ENCODE measurements at regions not wholly inside any gene's neighbourhood (a gene's known extent, or its start where the extent isn't known, plus 50 kb on each side); places are given as distances from the start of the nearest gene placed in this dataset.

- DNase-seq (ENCODE audit: low spot score) = peak; percentile 31
Measured at GRCh38 chr14:42224053-42224888, 617.6 kb downstream of the LRFN5 start.

DNA sequence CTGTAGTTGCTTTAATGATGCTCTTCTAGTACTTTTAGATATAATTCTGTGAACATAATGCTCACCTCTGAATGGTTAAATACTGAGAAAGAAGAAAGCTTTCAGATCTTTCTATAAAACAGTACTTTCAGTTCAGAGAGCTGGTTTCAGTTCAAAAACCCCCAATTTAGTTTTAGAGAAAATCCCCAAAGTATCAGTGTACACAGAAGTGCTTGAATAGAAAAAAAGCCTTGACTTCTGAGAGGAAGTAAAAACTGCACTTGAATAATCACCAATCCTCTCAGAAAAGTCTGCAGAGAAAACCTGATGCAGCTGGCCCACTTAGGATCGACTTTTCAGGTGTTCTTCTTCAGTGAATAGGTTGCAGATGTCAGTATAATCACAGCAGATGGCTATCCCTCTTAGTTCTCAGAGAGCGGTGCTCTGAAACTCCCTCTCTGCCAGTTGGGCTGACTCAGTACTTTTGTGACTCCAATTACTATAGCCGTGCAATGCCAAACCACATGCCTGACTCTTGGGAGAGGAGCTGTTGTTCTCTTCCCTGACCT, 616.3 kb downstream of the LRFN5 start:
- peak; percentile 8 for DNase-seq (ENCODE audit: low spot score)

- peak; percentile 17 for DNase-seq (ENCODE audit: low spot score)
Measured at GRCh38 chr14:42214981-42215491, 608.4 kb downstream of the LRFN5 start.

GRCh38 chr14:42200957-42201356, 594.3 kb downstream of the LRFN5 start:
- DNase-seq (ENCODE audit: low spot score) = no peak

DNA sequence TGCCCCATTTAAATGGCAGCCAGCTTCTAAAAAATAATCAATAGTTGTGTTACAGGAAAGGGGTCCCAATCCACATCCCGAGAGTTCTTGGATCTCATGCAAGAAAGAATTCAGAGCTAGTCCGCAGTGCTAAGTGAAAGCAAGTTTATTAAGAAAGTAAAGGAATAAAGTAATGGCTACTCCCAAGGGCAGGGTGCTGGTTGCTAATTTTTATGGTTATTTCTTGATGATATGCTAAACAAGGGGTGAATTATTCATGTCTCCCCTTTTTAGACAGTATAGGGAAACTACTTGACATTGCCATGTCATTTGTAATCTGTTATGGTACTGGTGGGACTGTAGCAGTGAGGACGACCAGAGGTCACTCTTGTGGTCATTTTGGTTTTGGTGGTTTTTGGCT, 591.3 kb downstream of the LRFN5 start:
- no peak for DNase-seq (ENCODE audit: low spot score)

GRCh38 chr14:42192738-42193653, 586.3 kb downstream of the LRFN5 start:
- peak; percentile 58 for DNase-seq (ENCODE audit: low spot score)

GRCh38 chr14:42190744-42191143, 584.1 kb downstream of the LRFN5 start:
- no peak for DNase-seq (ENCODE audit: low spot score)

DNA sequence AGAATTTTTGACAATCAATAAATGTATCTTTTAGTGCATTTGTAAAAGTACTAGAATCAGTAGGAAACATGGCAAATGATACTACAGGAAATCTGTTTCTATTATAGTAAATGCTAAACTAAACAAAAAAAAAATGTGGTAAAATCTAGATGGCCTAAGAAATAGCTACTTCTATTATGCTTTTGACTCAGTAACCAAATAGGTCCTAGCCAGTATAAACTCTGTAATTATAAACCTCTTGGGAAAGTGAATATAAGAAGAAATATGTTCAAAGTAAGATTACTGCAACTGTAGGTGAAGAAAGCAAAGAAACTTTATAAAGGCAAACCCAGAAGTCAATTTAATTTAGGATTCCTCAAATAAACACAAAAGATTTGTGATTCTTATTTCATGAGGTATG, 581.2 kb downstream of the LRFN5 start:
- DNase-seq (ENCODE audit: low spot score) = no peak

DNA sequence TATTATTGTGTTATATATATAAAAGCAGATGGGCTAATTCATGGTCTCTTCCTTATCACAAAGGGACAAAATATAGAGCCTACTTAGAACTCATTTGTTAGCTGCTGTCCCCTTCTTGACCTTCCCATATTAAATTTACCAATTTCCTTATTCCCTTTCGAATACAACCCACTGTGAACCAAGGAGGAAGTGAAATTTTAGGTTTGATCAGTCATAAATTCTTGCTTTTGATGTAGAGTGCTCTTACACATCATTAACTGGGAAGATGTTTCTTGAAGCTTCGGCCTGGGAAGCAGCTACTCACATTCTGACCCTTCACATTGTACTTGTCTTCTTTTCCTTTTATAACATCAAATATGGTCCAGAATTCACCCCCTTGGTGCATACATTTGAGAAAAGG, 579.0 kb downstream of the LRFN5 start:
- DNase-seq (ENCODE audit: low spot score) = no peak

GRCh38 chr14:42174357-42174756, 567.7 kb downstream of the LRFN5 start:
- DNase-seq (ENCODE audit: low spot score) = no peak

GRCh38 chr14:42173206-42173605, 566.5 kb downstream of the LRFN5 start:
- DNase-seq (ENCODE audit: low spot score) = no peak

DNA sequence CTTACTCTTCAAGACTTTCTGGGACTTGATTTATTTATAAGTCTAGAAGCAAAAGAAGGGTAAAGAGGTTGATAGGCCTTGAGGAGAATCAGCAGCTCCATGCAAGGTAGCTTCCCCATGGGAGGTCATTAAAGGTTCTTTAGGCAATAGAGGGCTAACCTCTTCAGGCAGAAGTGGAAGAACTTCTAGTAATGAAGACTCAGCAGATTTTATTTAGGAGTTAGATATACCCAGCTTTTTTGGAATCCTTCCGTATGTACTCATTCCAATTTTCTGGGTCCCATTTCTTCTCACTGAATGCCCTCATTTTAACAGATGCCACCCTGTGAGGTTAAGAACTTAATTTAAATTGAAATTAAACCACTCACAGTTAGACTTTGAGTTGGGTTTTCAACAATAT, 565.6 kb downstream of the LRFN5 start:
- no peak for DNase-seq (ENCODE audit: low spot score)

GRCh38 chr14:42163136-42163535, 556.5 kb downstream of the LRFN5 start:
- no peak for DNase-seq (ENCODE audit: low spot score)

DNA sequence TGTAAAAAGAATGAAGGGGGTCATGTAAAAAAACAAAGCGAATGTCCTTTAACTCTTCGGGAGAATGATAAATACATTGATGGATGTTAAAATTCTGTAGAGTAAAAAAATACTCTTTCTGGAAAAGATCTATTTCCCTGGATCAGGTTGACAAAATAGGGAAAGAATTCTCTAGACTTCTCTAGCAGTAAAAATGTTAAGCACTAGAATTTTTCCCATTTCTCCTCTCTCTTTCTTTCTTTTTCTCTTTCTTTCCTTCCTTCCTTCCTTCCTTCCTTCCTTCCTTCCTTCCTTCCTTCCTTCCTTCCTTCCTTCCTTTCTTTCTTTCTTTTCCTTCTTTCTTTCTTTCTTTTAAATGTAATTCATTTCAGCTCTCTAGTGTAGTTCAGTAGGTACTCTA, 552.5 kb downstream of the LRFN5 start:
- no peak for DNase-seq (ENCODE audit: low spot score)

GRCh38 chr14:42149609-42150261, 543.1 kb downstream of the LRFN5 start:
- no peak for DNase-seq (ENCODE audit: low spot score)

DNA sequence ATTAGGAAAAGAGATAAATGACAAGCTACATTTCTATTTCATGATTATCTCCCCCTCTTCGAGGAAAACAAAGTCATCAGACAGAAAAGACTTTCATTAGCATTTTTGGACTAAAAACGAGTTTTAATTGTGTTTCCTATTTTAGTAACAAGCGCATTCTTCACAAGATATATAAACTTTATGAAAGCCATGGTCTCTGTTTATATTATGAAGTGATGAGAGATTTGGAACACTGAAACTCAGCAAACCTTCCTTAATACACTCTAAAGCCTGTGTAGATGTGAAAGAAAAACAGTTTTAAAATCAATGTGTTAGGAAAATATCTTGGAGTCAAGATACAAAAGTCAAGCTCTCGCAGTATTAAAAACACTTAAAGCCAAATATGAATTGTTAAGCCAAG, 539.1 kb downstream of the LRFN5 start:
- no peak for DNase-seq (ENCODE audit: low spot score)

GRCh38 chr14:42143114-42143513, 536.4 kb downstream of the LRFN5 start:
- no peak for DNase-seq (ENCODE audit: low spot score)

GRCh38 chr14:42141328-42141727, 534.7 kb downstream of the LRFN5 start:
- DNase-seq (ENCODE audit: low spot score) = no peak

DNA sequence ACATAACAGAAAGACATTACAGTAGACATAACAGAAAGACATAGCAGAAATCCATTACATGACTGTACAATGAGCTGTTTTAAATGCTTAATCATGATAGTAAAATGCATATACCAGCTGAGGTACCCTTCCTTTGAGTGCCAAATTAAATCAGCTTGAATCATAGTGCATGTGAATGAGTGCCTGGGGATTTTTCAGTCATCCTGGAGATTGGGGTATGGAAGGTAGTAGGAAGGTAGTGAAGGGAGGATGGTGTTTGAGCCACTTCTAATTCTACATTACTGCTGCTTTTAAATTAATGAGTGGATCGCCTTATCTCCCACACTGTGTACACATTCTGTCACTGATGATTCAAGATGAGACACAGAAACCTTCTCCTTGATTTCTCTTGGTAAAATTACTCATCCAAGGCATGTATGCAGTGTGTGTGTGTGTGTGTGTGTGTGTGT, 534.2 kb downstream of the LRFN5 start:
- no peak for DNase-seq (ENCODE audit: low spot score)

GRCh38 chr14:42140001-42140400, 533.3 kb downstream of the LRFN5 start:
- DNase-seq (ENCODE audit: low spot score) = no peak

- no peak for DNase-seq (ENCODE audit: low spot score)
Measured at GRCh38 chr14:42138406-42138805, 531.7 kb downstream of the LRFN5 start.

DNA sequence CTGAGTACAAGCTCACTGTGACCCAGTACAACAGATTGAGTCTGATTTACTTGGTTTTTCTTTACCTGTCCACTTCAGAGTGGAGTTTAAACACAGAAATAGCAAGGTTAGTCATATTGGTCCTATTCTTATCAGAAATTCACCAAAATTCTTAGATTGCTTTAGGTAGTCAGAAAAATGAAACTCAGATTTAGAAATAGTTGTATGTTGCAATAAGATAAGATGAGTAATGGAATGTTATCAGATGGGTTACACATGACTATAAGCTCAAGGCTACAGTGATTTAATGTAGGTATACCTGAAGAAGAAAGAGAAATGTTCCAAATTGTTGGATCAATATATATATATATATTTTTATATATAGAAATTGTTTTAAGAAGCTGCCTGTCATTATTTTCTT, 524.1 kb downstream of the LRFN5 start:
- no peak for DNase-seq (ENCODE audit: low spot score)
